Left cardiac atrium (tissue), 4 donors: ENCODE measurements at regions not wholly inside any gene's neighbourhood (a gene's known extent, or its start where the extent isn't known, plus 50 kb on each side); places are given as distances from the start of the nearest gene placed in this dataset.

Experiments used
- ATAC-seq, 2 donors: fragments of 200-7000 bp; cut with Tn5 transposase; one replicate each; pipeline ENCODE4 v1.9.1; 2020; ENCODE audit warnings: mild to moderate bottlenecking in 2 of 2, moderate library complexity in 2 of 2
- DNase-seq: peaks from one replicate; pipeline ENCODE4 v3.0.0-alpha.2; 2020
- intact Hi-C, 2 donors: fragments of 100-400 bp; cut with DNase I; formaldehyde crosslinking; loops; one replicate each; pipeline versions ENCODE4 v1.14.1 to v1.15.1; 2022 to 2023
- donor health status: DM: no; HTN: yes; CAD: no.
- donor health status: DM: no; HTN: yes; CAD: no; lungs with severe emphysema.
- donor health status: DM: yes; HTN: yes; CAD: no.
- donor health status: Dilated cardiomyopathy.

DNA sequence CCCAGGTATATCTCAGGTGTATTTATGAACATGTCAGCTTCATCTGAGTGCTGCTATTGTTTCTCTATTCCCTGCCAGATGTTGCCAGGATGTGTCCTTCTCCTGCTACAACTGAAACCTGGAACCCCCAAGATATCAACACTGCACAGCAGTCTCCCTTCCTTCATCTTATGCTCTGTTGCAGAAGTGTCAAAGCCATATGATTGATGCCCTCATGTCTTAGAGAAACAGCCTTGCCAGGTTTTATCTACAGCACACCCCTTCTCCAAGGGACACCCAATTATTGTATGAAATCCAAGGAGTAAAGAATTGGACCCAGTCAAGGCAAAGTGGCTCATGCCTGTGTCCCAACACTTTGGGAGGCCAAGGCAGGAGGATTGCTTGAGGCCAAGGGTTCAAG, 60.5 kb upstream of the GHITM start:
- ATAC-seq (no peak), DNase-seq (no peak)
- intact Hi-C loops = no loop called here

DNA sequence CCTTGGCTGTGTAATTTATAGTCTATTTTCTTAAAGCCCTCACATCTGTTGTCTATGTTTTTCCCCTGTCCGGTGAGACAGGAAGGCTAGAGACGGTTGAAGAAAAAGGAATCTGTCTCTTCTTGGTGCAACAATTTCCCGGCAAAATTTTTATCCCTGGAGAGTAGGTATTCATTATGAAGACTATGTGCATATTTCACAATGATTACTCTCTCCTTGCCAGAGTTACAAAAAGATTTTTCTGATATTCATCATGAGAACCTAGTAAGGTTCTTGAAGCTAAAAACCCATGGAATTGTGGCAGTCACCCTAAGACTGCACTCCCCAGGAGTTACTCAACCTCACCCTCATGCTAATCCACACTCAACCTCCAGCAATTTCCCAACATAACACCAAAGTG, 55.0 kb upstream of the GHITM start:
- intact Hi-C loops = no loop called here
- ATAC-seq (no peak), DNase-seq (no peak)

DNA sequence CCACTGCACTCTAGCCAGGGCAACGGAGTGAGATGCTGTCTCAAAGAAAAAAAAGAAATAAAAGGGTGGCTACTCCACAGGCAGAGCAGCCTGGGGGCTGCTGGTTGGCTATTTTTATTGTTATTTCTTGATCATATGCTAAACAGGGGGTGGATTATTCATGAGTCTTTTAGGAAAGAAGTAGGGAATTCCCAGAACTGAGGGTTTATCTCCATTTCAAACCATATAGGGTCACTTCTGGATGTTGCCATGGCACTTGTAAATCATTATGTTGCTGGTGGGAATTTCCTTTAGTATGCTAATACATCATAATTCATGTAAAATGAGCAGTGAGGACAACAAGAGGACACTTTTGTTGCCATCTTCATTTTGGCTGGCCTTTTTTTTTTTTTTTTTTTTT, 52.1 kb upstream of the GHITM start:
- ATAC-seq (no peak), DNase-seq (no peak)
- intact Hi-C loops = no loop called here

DNA sequence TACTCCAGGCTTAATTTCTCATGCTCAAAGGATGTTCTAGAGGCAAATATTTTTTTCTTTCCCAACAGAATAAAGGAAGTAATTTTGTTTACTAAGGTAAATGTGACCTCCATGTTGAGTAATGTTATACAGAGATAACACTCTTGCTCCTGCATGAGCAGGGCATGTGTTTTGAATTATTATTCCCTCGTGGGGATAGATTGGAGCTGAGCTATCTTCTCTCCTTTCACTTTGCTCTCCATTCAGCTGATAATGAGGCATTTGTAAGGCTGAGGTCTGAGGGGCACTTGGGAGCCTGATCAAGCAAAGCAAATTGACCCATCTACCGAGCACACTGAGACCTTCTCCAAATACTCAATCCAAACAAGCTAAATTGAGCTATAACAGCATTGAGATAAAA, 50.7 kb upstream of the GHITM start:
- ATAC-seq (peak; percentile 34 to 60), DNase-seq (no peak)
- intact Hi-C loops = no loop called here

DNA sequence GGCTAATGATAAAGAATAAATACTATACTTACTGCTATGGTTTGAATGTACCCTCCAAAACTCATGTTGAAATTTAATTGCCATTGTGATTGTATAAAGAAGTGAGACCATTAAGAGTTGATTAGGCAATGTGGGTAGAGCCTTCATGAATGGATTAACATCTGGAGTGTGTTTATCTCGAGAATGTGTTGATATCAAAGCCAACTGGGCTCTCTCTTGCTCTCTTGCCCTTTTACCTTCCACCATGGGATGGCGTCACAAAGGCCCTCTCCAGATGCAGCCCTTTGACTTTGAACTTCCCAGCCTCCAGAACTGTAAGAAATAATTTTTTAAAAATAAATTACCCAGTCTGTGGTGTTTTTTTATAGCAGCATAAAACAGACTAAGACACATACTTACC, 50.1 kb upstream of the GHITM start:
- intact Hi-C loops = no loop called here
- ATAC-seq (peak in 1 of 2 donors; percentile 16), DNase-seq (no peak)
